Fibroblast of lung (primary cell): ENCODE measurements at regions not wholly inside any gene's neighbourhood (a gene's known extent, or its start where the extent isn't known, plus 50 kb on each side); places are given as distances from the start of the nearest gene placed in this dataset.
"Not testable (repeated sequence)": the region's sequence is repeated elsewhere in the genome, so short reads cannot be mapped to it uniquely, and the experiment has no call there.

Source experiments
- DNase-seq, 2 donors: peaks; one replicate each; pipeline versions ENCODE4 v3.0.0 to v3.0.0-alpha.2; 2010; ENCODE audit warnings: low read depth in 2 of 2
- H2AFZ ChIP-seq: 2 replicates; pipeline ENCODE4 v1.5.1; 2012; ENCODE audit warnings: low read length, control low read depth, inconsistent platforms
- H3K27ac ChIP-seq: 2 replicates; pipeline ENCODE4 v1.5.1; 2011; ENCODE audit warnings: low read length, control low read depth; ENCODE audit not compliant: insufficient read depth
- H3K27me3 ChIP-seq: 2 replicates; pipeline ENCODE4 v1.5.1; 2011; ENCODE audit warnings: mild to moderate bottlenecking, low read length; ENCODE audit not compliant: control insufficient read depth, insufficient read depth
- H3K36me3 ChIP-seq: 2 replicates; pipeline ENCODE4 v1.5.1; 2011; ENCODE audit warnings: low read length; ENCODE audit not compliant: control insufficient read depth, insufficient read depth
- H3K4me1 ChIP-seq: 2 replicates; pipeline ENCODE4 v1.5.1; 2011; ENCODE audit warnings: low read length; ENCODE audit not compliant: control insufficient read depth, insufficient read depth; ENCODE audit errors: extremely low read depth
- H3K4me2 ChIP-seq: 2 replicates; pipeline ENCODE4 v1.5.1; 2011; ENCODE audit warnings: low read length, control low read depth; ENCODE audit not compliant: insufficient read depth; ENCODE audit errors: extremely low read depth
- H3K4me3 ChIP-seq, 4 experiments: fragments of 200-600 bp in 1 of 4; sonication (generic) in 1 of 4; replicated peaks in 1 of 4; 2 replicates each; pipeline ENCODE4 v1.5.1; 2011 to 2016; ENCODE audit warnings: low read length in 4 of 4, low read depth in 3 of 4, mild to moderate bottlenecking in 3 of 4, control low read depth in 2 of 4, inconsistent platforms in 1 of 4, mixed read lengths in 1 of 4; ENCODE audit not compliant: insufficient read depth in 1 of 4; ENCODE audit errors: control extremely low read depth in 1 of 4
- H3K79me2 ChIP-seq: 2 replicates; pipeline ENCODE4 v1.5.1; 2012; ENCODE audit warnings: mild to moderate bottlenecking, low read length, inconsistent platforms; ENCODE audit not compliant: control insufficient read depth, insufficient read depth
- H3K9ac ChIP-seq: 2 replicates; pipeline ENCODE4 v1.5.1; 2011; ENCODE audit warnings: mild to moderate bottlenecking, low read length, control low read depth; ENCODE audit not compliant: insufficient read depth
- H3K9me3 ChIP-seq: 2 replicates; pipeline ENCODE4 v1.5.1; 2012; ENCODE audit warnings: low read depth, low read length; ENCODE audit not compliant: control insufficient read depth, insufficient read depth
- H4K20me1 ChIP-seq: 2 replicates; pipeline ENCODE4 v1.5.1; 2011; ENCODE audit warnings: low read length; ENCODE audit not compliant: control insufficient read depth, insufficient read depth; ENCODE audit errors: extremely low read depth
- CTCF ChIP-seq, 2 donors: IDR thresholded peaks in 1 of 2; conservative IDR thresholded peaks in 1 of 2; 1 replicate in 1 of 2; 2 replicates in 1 of 2; pipeline ENCODE4 v1.5.1; 2011 to 2012; ENCODE audit warnings: low read length in 2 of 2, control low read depth in 1 of 2, inconsistent platforms in 1 of 2, low read depth in 1 of 2, mild to moderate bottlenecking in 1 of 2
- EZH2 ChIP-seq: IDR thresholded peaks from 2 replicates; pipeline ENCODE4 v1.5.1; 2012; ENCODE audit warnings: low read length, control low read depth, mild to moderate bottlenecking; ENCODE audit errors: missing control alignments

GRCh38 chr12:68984796-68985573 lies 52.0 kb upstream of the CPM start:
- Histone ChIP-seq H3K9me3 (no peaks in the 10 kb centered on the region), H3K79me2 (no peaks in the 10 kb centered on the region), H3K27ac (no peak overlapping the region), H3K36me3 (no peaks in the 10 kb centered on the region), H3K27me3 (no peaks in the 10 kb centered on the region), H3K4me2 (no peak overlapping the region), H3K9ac (no peak overlapping the region), H3K4me1 (no peaks in the 10 kb centered on the region), H3K4me3 (no peak overlapping the region), H4K20me1 (no peaks in the 10 kb centered on the region), H2AFZ (no peak overlapping the region)
- TF ChIP-seq CTCF (conservative IDR thresholded peaks at IDR 0.05 in 1 of 2, IDR thresholded peaks at IDR 0.05 in 1 of 2; ENCODE audit: low read depth in 1 of 2, low read length in 2 of 2) (no peak), EZH2 (no peak)
- DNase-seq: no peak

- not testable (repeated sequence) for H3K27me3 ChIP-seq, H3K4me1 ChIP-seq, DNase-seq, H3K27ac ChIP-seq, H3K4me3 ChIP-seq, H3K36me3 ChIP-seq, H3K9ac ChIP-seq, H2AFZ ChIP-seq, H3K4me2 ChIP-seq, H4K20me1 ChIP-seq, H3K79me2 ChIP-seq, H3K9me3 ChIP-seq
Observed at GRCh38 chr12:68997526-68997925, 64.6 kb upstream of the CPM start.

- no peak for TF ChIP-seq CTCF (conservative IDR thresholded peaks at IDR 0.05 in 1 of 2, IDR thresholded peaks at IDR 0.05 in 1 of 2; ENCODE audit: low read depth in 1 of 2, low read length in 2 of 2)
- no peak for TF ChIP-seq EZH2
- Histone ChIP-seq H3K27ac (no peak overlapping the region), H3K4me3 (no peak overlapping the region), H3K9ac (no peak overlapping the region), H3K4me2 (no peak overlapping the region), H3K27me3 (no peaks in the 10 kb centered on the region), H4K20me1 (no peaks in the 10 kb centered on the region), H2AFZ (no peak overlapping the region), H3K79me2 (no peaks in the 10 kb centered on the region), H3K4me1 (peaks cover 3% of the 10 kb centered on the region), H3K36me3 (no peaks in the 10 kb centered on the region), H3K9me3 (no peaks in the 10 kb centered on the region)
- DNase-seq: no peak
Observed at GRCh38 chr12:68998041-68998440, 65.1 kb upstream of the CPM start.
